ENCODE measurements at regions not wholly inside any gene's neighbourhood (a gene's known extent, or its start where the extent isn't known, plus 50 kb on each side); places are given as distances from the start of the nearest gene placed in this dataset.

DNA sequence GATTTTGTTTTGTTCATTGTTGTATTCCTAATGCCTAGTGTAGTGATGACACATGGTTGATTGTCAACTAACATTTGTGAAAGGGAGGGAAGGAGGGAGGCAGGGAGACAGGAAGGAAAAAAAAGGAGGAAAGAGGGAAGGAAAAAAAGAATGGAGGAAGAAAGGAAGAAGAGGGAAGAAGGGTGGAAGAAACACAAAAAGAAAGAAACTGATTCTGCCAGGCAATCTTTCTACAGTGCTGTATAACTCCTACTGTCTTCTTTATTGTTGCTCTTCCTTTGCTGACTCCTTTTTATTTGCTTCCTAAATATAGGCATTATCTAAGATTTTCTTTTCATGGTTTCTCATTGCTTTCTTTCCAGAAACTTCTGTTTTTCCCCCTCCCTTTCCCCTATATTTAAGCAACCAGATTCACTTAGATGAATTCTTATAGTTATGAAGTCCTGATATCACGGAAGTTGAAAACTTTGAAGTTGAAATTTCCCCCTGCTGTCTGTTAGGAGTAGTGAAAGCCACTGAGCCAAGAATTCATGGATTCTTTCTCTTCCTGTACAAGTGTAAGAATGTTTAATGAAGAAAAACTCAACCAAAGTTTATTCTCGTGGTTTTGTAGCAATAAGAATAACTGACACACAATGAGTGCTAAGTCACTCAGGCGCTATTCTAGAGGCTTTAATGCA, 305.1 kb upstream of the FSHR start:
- TF ChIP-seq POLR2A (IDR thresholded peaks at IDR 0.05), result no peak
- TF ChIP-seq, protein P1, sequence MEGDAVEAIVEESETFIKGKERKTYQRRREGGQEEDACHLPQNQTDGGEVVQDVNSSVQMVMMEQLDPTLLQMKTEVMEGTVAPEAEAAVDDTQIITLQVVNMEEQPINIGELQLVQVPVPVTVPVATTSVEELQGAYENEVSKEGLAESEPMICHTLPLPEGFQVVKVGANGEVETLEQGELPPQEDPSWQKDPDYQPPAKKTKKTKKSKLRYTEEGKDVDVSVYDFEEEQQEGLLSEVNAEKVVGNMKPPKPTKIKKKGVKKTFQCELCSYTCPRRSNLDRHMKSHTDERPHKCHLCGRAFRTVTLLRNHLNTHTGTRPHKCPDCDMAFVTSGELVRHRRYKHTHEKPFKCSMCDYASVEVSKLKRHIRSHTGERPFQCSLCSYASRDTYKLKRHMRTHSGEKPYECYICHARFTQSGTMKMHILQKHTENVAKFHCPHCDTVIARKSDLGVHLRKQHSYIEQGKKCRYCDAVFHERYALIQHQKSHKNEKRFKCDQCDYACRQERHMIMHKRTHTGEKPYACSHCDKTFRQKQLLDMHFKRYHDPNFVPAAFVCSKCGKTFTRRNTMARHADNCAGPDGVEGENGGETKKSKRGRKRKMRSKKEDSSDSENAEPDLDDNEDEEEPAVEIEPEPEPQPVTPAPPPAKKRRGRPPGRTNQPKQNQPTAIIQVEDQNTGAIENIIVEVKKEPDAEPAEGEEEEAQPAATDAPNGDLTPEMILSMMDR (IDR thresholded peaks at IDR 0.05), result no peak
